SH-SY5Y (cell line): ENCODE measurements at regions not wholly inside any gene's neighbourhood (a gene's known extent, or its start where the extent isn't known, plus 50 kb on each side); places are given as distances from the start of the nearest gene placed in this dataset.

Experiments used
- GATA2 ChIP-seq: IDR thresholded peaks from 2 replicates; pipeline ENCODE4 v1.6.1; 2011; ENCODE audit warnings: mild to moderate bottlenecking, low read depth, low read length
- GATA3 ChIP-seq: IDR thresholded peaks from 2 replicates; pipeline ENCODE4 v1.6.1; 2011; ENCODE audit warnings: low read depth, mild to moderate bottlenecking, low read length, moderate library complexity

- TF ChIP-seq GATA3 (no peak), GATA2 (no peak)
These were observed 124.7 kb downstream of the MREG start for GRCh38 chr2:215888680-215889079.
